Neural cell (in vitro differentiated cells): ENCODE measurements at regions not wholly inside any gene's neighbourhood (a gene's known extent, or its start where the extent isn't known, plus 50 kb on each side); places are given as distances from the start of the nearest gene placed in this dataset.

Experiments
- H2AFZ ChIP-seq: fragments of 200-600, 300-800 bp; sonication (generic), shearing (Covaris generic); 2 replicates; pipeline ENCODE4 v1.6.0; 2014; ENCODE audit warnings: low read depth, mild to moderate bottlenecking, antibody characterized with exemption, low read length, moderate library complexity
- H3F3A ChIP-seq: fragments of 200-600 bp; shearing (Covaris generic); 2 replicates; pipeline ENCODE4 v1.6.1; 2016; ENCODE audit warnings: mild to moderate bottlenecking, moderate library complexity, mixed read lengths, antibody characterized with exemption, low read length; ENCODE audit not compliant: insufficient read depth, poor library complexity, severe bottlenecking
- H3K27ac ChIP-seq: fragments of 200-600, 300-800 bp; sonication (generic), shearing (Covaris generic); 2 replicates; pipeline ENCODE4 v1.5.1; 2014; ENCODE audit warnings: mild to moderate bottlenecking, low read length, moderate library complexity
- H3K27me3 ChIP-seq: fragments of 300-800, 200-600 bp; sonication (generic), shearing (Covaris generic); 2 replicates; pipeline ENCODE4 v1.6.0; 2014; ENCODE audit warnings: mild to moderate bottlenecking, low read depth, low read length, moderate library complexity; ENCODE audit not compliant: insufficient read depth
- H3K36me3 ChIP-seq: fragments of 300-800, 200-600 bp; sonication (generic), shearing (Covaris generic); 2 replicates; pipeline ENCODE4 v1.5.1; 2014; ENCODE audit warnings: mild to moderate bottlenecking, antibody characterized with exemption, low read length, moderate library complexity; ENCODE audit not compliant: insufficient read depth
- H3K4me2 ChIP-seq: fragments of 300-800, 200-600 bp; sonication (generic), shearing (Covaris generic); 2 replicates; pipeline ENCODE4 v1.6.0; 2014; ENCODE audit warnings: mild to moderate bottlenecking, low read length
- H3K4me3 ChIP-seq: fragments of 300-800, 200-600 bp; sonication (generic), shearing (Covaris generic); 2 replicates; pipeline ENCODE4 v1.5.1; 2014; ENCODE audit warnings: mild to moderate bottlenecking, low read length, moderate library complexity
- H3K79me2 ChIP-seq: fragments of 200-600 bp; shearing (Covaris generic); replicated peaks from 2 replicates; pipeline ENCODE4 v1.6.0; 2014; ENCODE audit warnings: mild to moderate bottlenecking, low read length, moderate library complexity; ENCODE audit not compliant: insufficient read depth
- H3K9ac ChIP-seq: fragments of 300-800, 200-600 bp; sonication (generic), shearing (Covaris generic); 2 replicates; pipeline ENCODE4 v1.6.1; 2016; ENCODE audit warnings: mild to moderate bottlenecking, low read length, mixed read lengths
- H3K9me2 ChIP-seq: fragments of 200-600 bp; shearing (Covaris generic); 2 replicates; pipeline ENCODE4 v1.6.1; 2016; ENCODE audit warnings: mild to moderate bottlenecking, low read length, mixed read lengths; ENCODE audit not compliant: insufficient read depth
- H3K9me3 ChIP-seq: fragments of 200-600, 300-800 bp; sonication (generic), shearing (Covaris generic); 2 replicates; pipeline ENCODE4 v1.6.1; 2016; ENCODE audit warnings: mild to moderate bottlenecking, mixed run types, low read length, moderate library complexity, mixed read lengths
- H4K20me1 ChIP-seq: fragments of 200-600 bp; shearing (Covaris generic); 2 replicates; pipeline ENCODE4 v1.6.1; 2016; ENCODE audit warnings: mild to moderate bottlenecking, mixed run types; ENCODE audit not compliant: insufficient read depth
- EP300 ChIP-seq: fragments of 450-650 bp; conservative IDR thresholded peaks from 2 replicates; pipeline ENCODE4 v1.6.1; 2014; ENCODE audit warnings: antibody characterized with exemption, mild to moderate bottlenecking, moderate library complexity; ENCODE audit not compliant: poor library complexity, severe bottlenecking
- EZH2 ChIP-seq: fragments of 200-600, 300-800 bp; shearing (Covaris generic), sonication (generic); IDR thresholded peaks from 2 replicates; pipeline ENCODE4 v1.6.1; 2014; ENCODE audit warnings: antibody characterized with exemption, low read length, borderline replicate concordance, mild to moderate bottlenecking; ENCODE audit not compliant: insufficient read depth, poor library complexity, severe bottlenecking
- MXI1 ChIP-seq: fragments of 450-650 bp; conservative IDR thresholded peaks from 2 replicates; pipeline ENCODE4 v1.6.1; 2014; ENCODE audit warnings: antibody characterized with exemption, mild to moderate bottlenecking; ENCODE audit not compliant: poor library complexity, severe bottlenecking
- POLR2AphosphoS5 ChIP-seq: IDR thresholded peaks from 2 replicates; pipeline ENCODE4 v1.6.1; 2012
- RAD21 ChIP-seq: fragments of 450-650 bp; conservative IDR thresholded peaks from 2 replicates; pipeline ENCODE4 v1.6.1; 2014; ENCODE audit warnings: antibody characterized with exemption, mild to moderate bottlenecking, moderate library complexity
- SMC3 ChIP-seq: fragments of 450-650 bp; conservative IDR thresholded peaks from 2 replicates; pipeline ENCODE4 v1.6.1; 2014; ENCODE audit warnings: antibody characterized with exemption, mild to moderate bottlenecking, moderate library complexity; ENCODE audit not compliant: poor library complexity
- TAF1 ChIP-seq: IDR thresholded peaks from 2 replicates; pipeline ENCODE4 v1.6.1; 2012; ENCODE audit warnings: low read depth
- TF ChIP-seq, protein P1 (sequence below): fragments of 450-650 bp; IDR thresholded peaks from 2 replicates; pipeline ENCODE4 v1.5.1; 2014; ENCODE audit warnings: antibody characterized with exemption, mild to moderate bottlenecking, moderate library complexity; ENCODE audit not compliant: poor library complexity, severe bottlenecking
- TF ChIP-seq, protein P2 (sequence below): IDR thresholded peaks from 2 replicates; pipeline ENCODE4 v1.6.1; 2012; ENCODE audit warnings: borderline replicate concordance

GRCh38 chrX:143378851-143379250 lies 138.4 kb downstream of the SPANXN3 start:
- H4K20me1 ChIP-seq = no peaks in the 10 kb centered on the region
- no peak overlapping the region for H3K27ac ChIP-seq
- H3K9ac ChIP-seq = no peak overlapping the region
- H3K9me3 ChIP-seq = no peaks in the 10 kb centered on the region
- TF ChIP-seq EZH2 (no peak), EP300 (no peak), SMC3 (no peak), MXI1 (no peak), POLR2AphosphoS5 (no peak), RAD21 (no peak), TAF1 (no peak)
- TF ChIP-seq, protein P1, sequence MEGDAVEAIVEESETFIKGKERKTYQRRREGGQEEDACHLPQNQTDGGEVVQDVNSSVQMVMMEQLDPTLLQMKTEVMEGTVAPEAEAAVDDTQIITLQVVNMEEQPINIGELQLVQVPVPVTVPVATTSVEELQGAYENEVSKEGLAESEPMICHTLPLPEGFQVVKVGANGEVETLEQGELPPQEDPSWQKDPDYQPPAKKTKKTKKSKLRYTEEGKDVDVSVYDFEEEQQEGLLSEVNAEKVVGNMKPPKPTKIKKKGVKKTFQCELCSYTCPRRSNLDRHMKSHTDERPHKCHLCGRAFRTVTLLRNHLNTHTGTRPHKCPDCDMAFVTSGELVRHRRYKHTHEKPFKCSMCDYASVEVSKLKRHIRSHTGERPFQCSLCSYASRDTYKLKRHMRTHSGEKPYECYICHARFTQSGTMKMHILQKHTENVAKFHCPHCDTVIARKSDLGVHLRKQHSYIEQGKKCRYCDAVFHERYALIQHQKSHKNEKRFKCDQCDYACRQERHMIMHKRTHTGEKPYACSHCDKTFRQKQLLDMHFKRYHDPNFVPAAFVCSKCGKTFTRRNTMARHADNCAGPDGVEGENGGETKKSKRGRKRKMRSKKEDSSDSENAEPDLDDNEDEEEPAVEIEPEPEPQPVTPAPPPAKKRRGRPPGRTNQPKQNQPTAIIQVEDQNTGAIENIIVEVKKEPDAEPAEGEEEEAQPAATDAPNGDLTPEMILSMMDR = no peak
- TF ChIP-seq, protein P2, sequence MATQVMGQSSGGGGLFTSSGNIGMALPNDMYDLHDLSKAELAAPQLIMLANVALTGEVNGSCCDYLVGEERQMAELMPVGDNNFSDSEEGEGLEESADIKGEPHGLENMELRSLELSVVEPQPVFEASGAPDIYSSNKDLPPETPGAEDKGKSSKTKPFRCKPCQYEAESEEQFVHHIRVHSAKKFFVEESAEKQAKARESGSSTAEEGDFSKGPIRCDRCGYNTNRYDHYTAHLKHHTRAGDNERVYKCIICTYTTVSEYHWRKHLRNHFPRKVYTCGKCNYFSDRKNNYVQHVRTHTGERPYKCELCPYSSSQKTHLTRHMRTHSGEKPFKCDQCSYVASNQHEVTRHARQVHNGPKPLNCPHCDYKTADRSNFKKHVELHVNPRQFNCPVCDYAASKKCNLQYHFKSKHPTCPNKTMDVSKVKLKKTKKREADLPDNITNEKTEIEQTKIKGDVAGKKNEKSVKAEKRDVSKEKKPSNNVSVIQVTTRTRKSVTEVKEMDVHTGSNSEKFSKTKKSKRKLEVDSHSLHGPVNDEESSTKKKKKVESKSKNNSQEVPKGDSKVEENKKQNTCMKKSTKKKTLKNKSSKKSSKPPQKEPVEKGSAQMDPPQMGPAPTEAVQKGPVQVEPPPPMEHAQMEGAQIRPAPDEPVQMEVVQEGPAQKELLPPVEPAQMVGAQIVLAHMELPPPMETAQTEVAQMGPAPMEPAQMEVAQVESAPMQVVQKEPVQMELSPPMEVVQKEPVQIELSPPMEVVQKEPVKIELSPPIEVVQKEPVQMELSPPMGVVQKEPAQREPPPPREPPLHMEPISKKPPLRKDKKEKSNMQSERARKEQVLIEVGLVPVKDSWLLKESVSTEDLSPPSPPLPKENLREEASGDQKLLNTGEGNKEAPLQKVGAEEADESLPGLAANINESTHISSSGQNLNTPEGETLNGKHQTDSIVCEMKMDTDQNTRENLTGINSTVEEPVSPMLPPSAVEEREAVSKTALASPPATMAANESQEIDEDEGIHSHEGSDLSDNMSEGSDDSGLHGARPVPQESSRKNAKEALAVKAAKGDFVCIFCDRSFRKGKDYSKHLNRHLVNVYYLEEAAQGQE = no peak
- no peaks in the 10 kb centered on the region for H3K79me2 ChIP-seq
- H3K27me3 ChIP-seq = no peaks in the 10 kb centered on the region
- no peak overlapping the region for H2AFZ ChIP-seq
- no peaks in the 10 kb centered on the region for H3K9me2 ChIP-seq
- H3K4me2 ChIP-seq = no peak overlapping the region
- H3F3A ChIP-seq = no peaks in the 10 kb centered on the region
- H3K4me3 ChIP-seq = no peak overlapping the region
- H3K36me3 ChIP-seq = no peaks in the 10 kb centered on the region

DNA sequence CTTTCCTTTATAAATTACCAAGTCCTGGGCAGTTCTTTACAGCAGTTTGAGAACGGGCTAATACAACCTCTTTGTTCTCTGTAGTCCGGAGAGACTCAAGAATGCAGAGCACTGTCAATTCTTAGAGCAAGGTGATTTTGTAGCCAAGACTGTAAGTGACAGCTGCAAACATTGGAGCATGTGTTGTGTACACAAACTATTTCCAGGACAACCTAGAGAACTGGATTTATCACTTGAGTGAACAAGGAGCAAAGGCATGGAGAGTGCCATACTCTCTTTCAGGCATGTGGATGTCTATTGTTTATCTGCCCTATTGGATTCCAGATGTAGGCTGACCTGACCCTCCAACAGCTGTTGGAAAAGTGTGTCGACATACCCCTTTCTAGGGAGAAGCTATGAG lies 153.9 kb downstream of the SPANXN3 start:
- Histone ChIP-seq H3K9ac (no peak overlapping the region), H3K27me3 (no peaks in the 10 kb centered on the region), H3F3A (no peaks in the 10 kb centered on the region), H3K9me3 (no peaks in the 10 kb centered on the region), H3K4me2 (no peak overlapping the region), H4K20me1 (no peaks in the 10 kb centered on the region), H3K36me3 (no peaks in the 10 kb centered on the region), H3K79me2 (no peaks in the 10 kb centered on the region), H3K4me3 (no peak overlapping the region), H3K9me2 (no peaks in the 10 kb centered on the region), H2AFZ (no peak overlapping the region), H3K27ac (no peak overlapping the region)
- no peak for TF ChIP-seq MXI1

GRCh38 chrX:143340190-143340589 lies 177.1 kb downstream of the SPANXN3 start:
- Histone ChIP-seq H4K20me1 (no peaks in the 10 kb centered on the region), H3K4me2 (no peak overlapping the region), H3K9ac (no peak overlapping the region), H3K4me3 (no peak overlapping the region), H3K27me3 (no peaks in the 10 kb centered on the region), H3K36me3 (no peaks in the 10 kb centered on the region), H3K27ac (no peak overlapping the region), H3F3A (no peaks in the 10 kb centered on the region), H3K9me2 (no peaks in the 10 kb centered on the region), H3K9me3 (no peaks in the 10 kb centered on the region), H2AFZ (no peak overlapping the region), H3K79me2 (no peaks in the 10 kb centered on the region)
- TF ChIP-seq, protein P1 = no peak
- no peak for TF ChIP-seq TAF1
- no peak for TF ChIP-seq MXI1
- TF ChIP-seq EZH2 = no peak
- no peak for TF ChIP-seq RAD21
- no peak for TF ChIP-seq SMC3
- TF ChIP-seq, protein P2 = no peak
- no peak for TF ChIP-seq POLR2AphosphoS5
- no peak for TF ChIP-seq EP300
